ENCODE measurements at regions not wholly inside any gene's neighbourhood (a gene's known extent, or its start where the extent isn't known, plus 50 kb on each side); places are given as distances from the start of the nearest gene placed in this dataset.
A peak's percentile ranks its signal among the peaks of the same experiment; 100 is the strongest.

DNA sequence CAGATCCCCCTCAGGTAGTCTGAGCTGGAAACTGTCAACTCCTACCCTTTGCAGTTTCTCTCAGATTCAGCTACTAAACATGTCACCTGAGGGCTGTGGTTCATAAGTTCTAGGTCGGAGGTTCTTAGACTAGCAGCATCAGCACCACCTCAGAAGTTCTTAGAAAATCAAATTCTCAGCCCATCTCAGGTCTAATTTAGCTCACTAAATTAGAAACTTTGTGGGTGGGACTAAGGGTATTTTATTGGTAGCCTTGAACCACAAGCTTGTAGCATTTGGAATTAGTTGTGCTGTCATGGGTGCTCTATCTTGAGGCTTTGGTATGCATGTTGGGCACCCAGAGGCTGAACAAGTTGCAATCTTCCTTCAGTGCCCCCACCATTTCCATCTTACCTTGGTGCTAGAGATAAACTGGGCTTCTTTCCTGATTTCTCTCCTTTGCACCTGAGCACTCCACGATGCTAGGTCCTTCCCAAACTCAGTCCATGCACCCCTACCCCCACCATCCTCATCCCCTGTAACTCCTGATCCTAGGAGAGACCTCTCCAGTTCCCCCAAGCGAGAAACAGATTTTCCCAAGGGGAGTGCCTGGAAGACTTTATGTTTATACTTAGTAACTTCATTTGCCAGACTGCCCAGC is 54.2 kb downstream of the S1PR1 start:
- no peak for DNase-seq (ENCODE audit: low read depth)

DNA sequence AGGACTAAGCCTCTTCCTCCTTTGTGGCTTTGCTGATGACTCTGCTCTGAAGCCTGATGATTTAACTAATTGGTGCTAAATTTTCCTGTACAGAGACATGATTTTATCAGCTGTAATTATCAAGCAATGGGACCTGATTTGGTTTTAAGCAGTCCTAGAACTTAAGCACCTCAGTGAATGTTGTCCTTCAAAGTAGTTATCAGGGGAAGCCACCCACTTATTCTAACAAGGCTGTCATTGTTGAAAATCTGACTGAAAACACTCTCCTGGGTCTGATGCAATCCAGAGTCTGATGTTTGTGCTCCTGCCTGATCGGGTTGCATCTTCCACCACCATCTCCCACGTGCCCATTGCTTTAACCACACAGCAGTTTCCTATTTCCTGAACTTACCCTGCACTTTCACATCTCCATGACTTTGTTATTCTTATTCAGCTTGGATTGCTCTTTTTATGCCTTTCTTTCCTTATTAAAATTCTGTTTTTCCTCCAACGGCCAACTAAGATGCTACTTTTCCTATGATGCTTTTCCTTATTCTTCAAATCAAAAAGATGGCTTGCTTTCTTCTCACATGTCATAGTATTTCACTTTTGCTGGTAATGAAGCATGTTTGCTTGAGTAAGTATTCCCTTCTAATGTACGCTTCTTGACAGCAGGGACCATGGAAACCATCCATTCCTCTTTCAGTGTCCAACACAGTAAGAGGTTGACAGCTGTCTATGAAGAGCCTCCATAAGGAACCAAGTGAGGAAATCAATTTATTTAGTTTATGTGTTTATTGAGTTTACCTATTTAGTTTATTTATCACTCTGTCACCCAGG is 55.0 kb downstream of the S1PR1 start:
- DNase-seq (ENCODE audit: low read depth): peak; percentile 81

DNA sequence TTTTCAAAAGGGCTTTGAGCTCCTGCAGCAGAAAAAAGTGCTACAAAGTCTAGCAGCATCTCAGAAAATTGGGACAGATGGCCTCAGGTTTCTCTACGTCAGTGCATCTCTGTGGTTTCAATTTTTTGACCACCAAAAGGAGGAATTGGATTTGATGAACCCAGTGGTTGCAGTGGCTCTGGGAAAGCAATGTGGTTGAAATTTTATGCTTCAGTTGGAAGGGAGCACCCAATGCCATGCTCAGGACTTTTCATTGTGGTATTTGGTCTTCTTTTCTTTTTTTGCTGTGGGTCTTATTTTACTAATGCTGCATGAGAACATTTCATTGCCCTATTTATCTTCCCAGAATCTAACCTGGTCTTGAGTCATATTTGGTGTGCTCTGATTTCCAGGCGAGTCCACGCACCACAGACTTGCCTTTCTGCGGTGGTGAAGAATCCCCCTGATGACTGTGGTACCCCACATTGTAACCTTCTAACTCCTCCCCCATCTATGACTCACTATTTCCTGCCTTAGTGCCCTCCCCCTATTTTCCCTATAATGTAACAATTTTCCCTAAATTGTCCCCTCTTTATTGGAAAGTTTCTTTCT is 56.7 kb downstream of the S1PR1 start:
- DNase-seq (ENCODE audit: low read depth): no peak

DNA sequence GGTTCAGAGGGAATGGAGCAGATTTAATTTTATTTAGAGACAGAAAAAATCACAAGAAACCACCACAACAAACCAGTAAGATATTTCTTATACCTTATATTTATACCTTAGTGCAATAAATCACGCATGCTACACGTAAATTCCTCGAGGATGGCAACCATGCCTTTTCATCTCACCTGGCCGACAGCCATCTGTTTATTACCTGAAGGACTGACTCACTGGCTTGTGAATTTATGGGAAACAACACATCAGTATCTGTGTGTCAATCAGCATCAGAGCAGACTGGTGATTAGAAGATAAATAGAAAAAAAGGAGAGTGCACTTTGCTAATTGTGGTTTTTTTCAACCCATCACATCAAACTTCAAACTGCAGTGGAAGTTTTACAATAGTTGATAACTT is 58.4 kb downstream of the S1PR1 start:
- no peak for DNase-seq (ENCODE audit: low read depth)

DNA sequence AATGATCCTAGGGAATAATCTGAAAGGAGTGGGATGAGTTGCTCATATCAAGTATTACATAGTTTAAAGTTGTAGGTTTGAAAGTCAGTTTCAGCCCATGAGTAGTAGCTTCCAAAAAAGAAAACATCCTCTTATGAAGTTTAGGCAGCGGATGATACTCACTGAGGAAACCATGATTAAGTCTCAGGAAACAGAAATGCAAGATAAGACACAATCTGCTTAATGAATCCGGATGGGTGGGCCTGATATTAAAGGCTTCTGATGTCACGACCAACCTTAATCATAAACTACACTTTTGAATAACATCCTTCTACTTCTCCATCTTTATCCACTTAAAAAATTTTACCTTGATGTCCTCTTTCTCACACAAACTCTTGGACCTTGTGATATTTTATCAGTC is 61.8 kb downstream of the S1PR1 start:
- DNase-seq (ENCODE audit: low read depth): no peak

DNA sequence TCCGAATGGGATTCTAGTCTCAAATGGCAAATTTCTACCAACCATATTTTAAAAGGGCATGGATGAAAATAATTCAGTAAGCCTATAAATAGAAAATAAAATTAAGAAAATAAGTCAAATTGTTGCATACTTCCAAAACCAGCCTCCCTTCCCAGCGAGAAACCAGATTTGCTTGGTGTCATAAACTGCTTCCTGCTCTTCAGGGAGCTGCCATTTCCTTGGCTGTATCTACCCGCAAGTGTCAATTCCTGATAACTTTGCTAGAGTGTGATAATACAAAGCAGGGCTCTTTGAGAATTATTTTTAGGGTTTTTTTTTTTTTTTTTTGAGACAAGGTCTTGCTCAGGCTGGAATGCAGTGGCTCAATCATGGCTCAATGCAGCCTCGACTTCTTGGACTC is 62.3 kb downstream of the S1PR1 start:
- no peak for DNase-seq (ENCODE audit: low read depth)

DNA sequence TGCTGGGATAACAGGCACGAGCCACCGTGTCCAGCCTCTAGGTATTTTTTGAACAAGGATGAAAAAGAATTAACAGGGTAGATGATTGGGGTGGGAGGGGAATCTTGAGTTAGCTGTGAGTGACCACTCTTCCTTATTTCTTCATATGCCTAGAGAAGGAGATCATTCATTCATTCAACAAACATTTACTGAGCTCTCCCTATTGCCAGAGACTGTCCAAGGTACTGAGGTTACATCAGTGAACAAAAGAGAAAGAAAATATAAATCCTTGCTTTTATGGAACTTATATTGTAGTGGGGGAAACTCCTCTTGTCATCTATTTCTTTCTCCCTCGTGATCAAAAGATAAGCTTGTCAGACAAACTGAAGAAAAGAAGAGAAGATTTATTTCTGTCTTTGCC is 62.9 kb downstream of the S1PR1 start:
- no peak for DNase-seq (ENCODE audit: low read depth)

DNA sequence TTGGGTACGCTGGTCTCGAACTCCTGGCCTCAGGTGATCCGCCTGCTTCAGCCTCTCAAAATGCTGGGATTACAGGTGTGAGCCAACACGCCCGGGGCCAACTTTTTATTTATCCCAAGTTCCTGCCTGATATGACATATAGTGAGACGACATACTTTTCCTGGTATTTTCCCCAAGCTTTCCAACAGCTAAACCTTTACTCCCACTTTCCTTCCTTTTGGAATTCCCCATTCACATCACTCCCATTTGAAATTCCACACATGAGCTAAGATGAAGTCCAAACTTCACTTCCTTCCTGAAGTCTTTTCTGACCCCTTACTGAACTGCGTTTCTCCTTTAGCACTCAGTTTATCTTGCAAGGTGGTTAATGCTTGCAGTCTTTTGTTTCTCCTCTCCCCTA is 64.1 kb downstream of the S1PR1 start:
- no peak for DNase-seq (ENCODE audit: low read depth)

DNA sequence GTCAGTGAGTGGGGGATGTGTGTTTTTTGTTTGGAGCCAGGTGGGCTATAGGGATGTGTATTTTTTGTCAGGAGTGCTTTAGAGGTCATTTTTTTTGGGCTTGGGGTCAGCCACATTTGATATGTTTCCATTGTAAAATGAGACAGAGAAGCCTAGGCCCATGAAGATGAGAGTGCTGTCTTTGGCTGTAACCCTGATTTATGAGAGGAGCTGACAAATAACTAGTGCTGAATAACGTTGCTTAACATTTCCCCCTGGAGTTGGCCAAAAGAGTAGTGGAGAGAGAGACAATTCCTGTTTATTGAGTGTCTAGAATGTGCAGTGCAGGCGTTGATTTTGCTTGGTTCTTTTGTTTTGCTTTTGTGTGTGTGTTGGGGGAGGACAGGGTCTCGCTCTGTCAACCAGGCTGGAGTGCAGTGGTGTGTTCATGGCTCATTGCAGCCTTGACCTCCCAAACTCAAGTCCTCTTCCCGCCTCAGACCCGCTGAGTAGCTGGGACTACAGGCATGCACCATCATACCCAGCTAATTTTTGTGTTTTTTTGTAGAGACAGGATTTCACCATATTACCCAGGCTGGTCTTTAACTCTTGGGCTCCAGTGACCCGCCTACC is 64.7 kb downstream of the S1PR1 start:
- DNase-seq (ENCODE audit: low read depth): no peak

DNA sequence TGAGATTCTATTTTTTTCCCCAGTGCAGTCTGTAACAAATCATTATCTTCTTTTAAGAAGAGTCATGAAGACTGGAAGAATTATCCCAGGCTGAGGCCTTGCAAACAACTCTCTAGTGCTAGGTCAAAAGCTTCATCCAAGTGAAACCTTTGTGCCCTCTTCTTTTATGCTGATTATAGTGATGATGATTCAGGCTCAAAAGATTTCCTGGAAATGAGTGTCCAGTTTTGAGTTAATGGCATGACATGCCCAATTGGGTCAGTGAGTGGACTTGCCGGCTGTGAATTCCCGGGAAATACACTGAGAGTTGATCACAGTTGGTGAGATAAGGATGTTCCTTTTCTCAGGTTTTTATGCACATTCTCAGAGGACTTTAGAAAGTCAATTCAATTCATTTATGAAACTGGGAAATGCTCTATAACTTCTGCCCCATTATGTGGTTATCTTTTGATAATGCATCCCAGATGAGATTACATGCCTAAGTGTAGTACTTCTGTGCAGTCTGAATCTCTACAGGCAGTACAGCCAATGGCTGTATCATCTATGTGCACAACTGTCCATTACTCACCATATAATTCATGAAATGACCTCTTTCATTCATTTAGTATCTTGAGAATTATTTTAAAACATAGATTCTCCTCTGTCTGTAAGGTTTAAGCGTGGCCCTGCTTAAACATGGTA is 66.2 kb downstream of the S1PR1 start:
- no peak for DNase-seq (ENCODE audit: low read depth)

DNA sequence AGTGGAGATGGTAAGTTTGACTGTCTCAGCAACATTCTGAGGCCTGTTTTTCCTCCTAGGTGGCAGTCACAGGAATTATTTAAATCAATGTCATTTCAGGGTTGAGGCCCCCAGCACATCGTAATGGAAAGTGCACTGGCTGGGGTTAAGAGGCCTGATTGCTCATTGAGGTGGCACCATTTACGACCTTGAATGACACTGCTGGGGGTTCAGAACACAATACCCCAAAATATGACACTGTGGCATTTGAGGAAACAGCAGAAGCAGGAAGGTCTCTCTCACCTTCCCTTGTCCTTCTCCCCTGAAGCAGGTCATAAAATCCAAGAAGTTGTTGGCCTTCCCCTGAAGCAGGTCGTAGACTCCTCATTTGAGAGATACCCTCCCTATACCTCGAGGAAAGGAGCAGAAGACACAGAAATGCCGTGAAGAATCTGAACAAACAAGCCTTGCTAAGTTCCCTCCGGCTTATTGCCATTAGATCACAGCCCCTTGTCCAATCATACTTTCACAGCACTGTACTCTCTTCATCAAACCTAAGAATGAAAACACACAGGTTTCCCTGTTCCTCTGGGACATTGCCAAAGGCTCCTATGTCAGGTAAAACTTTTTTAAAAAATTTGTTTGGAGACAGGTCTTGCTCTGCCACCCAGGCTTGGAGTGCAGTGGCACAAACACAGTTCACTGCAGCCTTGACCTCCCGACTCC is 71.3 kb downstream of the S1PR1 start:
- no peak for DNase-seq (ENCODE audit: low read depth)

DNA sequence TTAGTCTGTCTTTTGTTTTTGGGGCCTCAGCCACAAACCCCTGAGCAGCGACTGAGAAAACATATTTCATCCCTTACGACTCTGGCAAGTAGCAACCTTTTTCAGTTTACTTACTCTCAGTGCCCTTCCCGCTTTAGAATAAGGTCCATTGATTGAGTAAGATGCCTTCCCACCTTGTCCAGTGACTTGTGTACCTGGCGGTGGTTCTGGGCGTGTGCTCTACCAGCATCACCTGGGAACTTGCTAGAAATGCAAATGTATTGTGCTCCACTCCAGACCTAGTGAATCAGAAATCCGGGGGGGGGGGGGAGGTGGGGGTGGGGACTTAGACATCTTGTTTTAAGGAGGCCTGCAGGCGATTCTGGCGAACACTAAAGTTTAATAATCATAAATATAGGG is 72.1 kb downstream of the S1PR1 start:
- DNase-seq (ENCODE audit: low read depth): no peak

DNA sequence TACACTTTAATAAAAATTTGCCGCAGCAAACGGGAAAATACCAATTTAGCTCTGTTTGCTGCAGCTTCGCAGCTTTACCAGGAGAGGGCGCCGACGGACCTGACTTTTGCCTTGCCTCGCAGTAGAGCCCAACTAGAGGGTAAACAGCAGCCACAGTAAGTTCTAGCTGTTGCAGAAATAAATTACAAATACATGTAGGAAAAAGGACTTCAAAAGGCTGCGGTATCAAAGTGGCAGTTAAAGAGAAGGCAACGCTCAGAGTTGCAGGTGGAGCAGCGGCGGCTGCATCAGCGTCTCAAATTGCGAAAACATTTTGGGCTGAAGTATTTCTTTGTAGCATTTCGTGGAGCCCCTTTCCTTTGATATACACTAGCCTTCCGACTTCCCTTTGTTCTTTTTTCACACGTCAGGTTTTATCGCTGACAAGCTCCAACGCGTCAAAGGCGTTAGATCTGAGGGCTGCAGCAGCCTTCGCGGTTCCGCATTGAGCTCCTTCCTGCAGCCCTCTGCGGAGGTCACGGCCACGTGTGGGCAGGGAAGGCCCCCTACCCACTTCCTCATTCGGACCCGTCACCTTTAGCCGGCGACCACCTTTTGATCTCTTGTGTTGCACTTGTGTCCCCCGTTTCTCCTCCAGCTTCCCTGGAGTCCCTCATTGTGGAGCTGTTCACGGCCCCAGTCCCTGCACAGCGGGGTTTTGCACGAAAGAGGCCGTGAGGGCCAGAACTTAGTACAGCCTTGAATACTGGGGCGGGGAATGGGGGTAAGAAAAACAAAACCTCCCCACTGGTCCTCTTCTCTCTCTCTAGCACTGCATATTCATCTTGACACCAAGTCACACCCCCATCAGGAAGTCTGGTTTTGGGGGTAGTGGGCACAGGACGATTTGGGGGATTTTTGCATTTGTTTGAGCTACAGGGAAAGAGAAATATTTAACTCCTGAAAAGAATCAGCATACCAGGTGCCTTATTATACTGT is 72.8 kb downstream of the S1PR1 start:
- peak; percentile 51 for DNase-seq (ENCODE audit: low read depth)

DNA sequence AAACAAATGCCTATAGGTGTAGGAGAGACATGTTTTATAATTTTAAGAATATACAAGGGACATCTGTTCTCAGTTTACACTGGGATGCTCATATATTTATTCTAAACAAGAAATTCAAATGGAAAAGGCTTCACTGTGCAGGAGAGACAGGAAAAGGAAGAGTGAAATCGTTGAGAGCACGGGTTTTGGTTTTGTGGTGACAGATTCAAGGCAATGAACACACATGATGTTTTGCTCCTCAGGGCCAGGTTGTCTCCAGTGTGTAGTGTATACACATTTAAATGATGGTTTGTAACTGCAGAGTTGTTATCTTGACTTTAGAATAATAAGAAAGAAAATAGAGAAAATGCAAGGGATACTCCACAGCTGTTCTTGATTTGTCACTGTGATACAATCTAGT is 73.7 kb downstream of the S1PR1 start:
- DNase-seq (ENCODE audit: low read depth): no peak

DNA sequence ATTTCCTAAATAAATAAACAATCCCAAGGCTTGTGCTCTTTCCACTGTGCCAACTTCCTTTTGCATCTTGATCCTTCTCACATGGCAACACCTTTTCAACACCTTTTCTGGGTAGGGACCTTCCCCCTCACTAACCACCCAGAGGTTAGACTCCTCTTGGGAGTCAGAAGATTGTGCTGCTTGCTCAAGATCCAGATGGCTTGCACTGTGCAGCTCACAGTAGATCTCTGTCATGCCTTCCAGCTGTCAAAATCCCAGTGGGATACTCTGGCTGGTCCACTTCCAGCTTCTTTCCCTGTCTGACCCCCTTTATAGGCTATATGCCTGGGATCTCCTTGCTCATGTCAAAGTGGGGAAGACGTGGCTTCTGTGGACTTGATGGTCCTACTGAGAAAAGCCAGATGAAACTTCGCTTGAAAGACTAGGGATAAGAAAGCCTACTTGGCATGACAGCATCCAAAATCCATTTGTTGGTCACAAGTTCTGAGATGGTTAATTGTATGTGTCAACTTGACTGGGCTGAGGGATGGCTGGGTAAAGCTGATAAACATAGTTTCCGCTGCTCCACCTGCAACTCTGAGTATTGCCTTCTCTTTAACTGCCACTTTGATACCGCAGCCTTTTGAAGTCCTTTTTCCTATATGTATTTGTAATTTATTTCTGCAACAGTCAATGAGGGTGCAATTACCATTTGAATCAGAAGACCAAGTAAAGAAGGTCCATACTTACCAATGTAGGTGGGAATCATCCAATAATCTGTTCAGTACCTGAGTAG is 74.5 kb downstream of the S1PR1 start:
- DNase-seq (ENCODE audit: low read depth): no peak

DNA sequence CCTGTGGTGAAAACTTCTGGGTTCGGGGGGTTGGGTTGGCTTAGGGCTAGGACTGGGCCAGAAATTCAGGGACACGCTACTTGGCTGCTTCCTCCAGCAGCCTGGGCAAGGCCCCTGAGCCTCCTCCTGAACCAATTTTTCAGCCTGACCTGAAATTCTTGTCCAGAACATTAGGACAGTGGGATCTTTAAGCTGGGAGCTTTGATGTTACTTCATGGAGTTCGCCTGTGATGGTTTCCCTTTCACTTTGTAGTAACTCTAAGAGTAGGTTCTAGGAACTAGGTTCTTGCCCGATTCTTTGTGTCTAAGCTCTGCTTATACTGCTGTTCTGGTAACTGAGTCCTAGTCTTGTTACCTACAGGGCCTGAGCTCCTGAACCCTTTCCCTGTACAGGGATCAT is 75.3 kb downstream of the S1PR1 start:
- no peak for DNase-seq (ENCODE audit: low read depth)

DNA sequence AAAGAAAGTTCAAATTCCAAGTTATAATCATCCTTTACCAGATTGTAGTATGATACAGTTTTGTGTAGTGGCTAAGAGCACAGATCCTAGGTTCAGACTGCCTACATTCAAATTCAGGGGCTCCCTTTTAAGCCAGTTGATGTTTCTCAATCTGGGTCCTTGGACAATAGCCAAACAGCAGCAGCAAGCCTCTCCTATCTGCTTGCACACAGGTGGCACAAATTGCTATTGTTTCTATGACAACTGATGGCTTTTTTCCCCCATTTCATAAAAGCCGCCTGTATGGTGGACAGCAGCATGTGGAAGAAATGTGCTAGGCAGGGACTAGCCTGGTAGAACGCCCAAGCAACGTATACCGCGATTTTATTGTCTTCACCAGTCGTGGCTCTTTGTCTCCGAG is 76.5 kb downstream of the S1PR1 start:
- DNase-seq (ENCODE audit: low read depth): no peak

DNA sequence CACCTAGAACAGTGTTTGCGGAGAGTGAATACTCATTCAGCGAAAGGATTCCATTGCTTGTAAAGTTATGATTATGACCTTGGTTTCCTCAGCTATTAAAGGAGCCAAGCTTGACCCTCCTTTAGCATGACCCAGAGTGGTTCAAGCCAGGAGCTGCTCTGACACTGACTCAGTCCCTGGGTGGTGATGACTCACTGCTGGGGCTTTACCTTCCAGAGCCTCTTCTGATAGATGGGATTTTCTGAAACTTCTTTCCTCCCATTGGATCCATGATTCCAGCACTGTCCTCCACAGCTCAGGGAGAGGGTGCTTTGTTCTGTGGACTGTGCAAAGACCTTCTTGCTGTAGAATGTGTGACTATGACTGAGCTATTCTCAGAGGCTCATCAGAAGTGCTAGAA is 77.4 kb downstream of the S1PR1 start:
- DNase-seq (ENCODE audit: low read depth): no peak

DNA sequence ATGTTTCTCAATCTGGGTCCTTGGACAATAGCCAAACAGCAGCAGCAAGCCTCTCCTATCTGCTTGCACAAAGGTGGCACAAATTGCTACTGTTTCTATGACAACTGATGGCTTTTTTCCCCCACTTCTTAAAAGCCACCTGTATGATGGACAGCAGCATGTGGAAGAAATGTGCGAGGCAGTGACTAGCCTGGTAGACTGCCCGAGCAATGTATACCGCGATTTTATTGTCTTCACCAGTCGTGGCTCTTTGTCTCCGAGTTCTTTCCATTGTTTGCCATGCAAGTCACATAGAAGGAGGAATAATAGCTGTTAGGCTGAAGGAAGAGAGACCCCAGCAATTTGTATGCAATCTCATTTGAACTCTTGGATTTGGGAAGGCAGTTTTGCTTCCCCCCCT is 79.4 kb downstream of the S1PR1 start:
- DNase-seq (ENCODE audit: low read depth): no peak

DNA sequence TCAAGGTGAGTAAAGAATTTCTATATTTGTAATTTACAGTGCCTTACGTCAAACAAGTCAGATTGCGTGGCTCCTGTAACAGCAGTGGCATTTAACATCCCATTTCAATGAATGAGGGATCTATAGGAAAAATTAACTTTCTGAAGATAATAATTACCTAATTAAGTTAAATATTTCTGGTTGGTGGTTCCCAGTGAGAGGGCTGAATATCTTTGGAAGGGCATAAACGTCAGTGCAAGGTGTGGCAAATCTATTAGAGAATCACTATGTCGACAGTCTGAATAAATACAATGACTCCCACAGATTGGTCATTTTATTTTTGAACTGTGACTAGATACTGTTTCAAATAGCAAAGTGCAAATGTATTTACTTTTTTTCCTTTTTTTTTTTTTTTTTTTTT is 80.0 kb downstream of the S1PR1 start:
- no peak for DNase-seq (ENCODE audit: low read depth)
